ENCODE measurements at regions not wholly inside any gene's neighbourhood (a gene's known extent, or its start where the extent isn't known, plus 50 kb on each side); places are given as distances from the start of the nearest gene placed in this dataset.

DNA sequence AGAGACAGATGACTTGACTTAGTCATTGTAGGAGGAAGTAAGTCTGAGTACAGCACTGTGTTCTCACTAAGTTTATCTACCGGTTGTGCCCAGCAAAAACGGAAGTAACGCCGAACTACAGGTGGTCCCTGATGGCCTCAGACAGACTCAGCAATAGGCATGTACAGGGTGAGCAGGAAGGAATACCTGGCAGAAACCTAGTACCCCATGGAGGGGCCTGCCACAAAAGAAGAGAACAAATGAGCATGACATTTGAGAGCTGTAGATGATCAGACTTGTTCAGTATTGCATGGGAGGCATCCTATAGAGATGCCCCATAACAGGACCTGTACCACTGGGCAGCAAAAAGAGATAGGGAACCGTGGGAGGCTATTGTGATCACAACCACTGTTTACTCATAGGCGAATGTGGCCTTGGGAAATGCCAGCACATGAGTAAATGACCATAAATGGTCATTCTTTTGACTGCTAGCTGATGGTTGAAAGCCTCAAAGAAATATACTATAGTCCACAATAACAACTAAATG lies 106.4 kb upstream of the TAB2 start:
- DNase-seq (ENCODE audit: extremely low spot score, insufficient read length, low read depth) (no peak), FAIRE-seq (peak; percentile 80)

- DNase-seq (ENCODE audit: extremely low spot score, insufficient read length, low read depth) (no peak), FAIRE-seq (no peak)
Measured at GRCh38 chr6:149212206-149212605, 105.3 kb upstream of the TAB2 start.

- DNase-seq (ENCODE audit: extremely low spot score, insufficient read length, low read depth) (no peak), FAIRE-seq (peak; percentile 88)
Measured at GRCh38 chr6:149212892-149213801, 104.4 kb upstream of the TAB2 start.

DNA sequence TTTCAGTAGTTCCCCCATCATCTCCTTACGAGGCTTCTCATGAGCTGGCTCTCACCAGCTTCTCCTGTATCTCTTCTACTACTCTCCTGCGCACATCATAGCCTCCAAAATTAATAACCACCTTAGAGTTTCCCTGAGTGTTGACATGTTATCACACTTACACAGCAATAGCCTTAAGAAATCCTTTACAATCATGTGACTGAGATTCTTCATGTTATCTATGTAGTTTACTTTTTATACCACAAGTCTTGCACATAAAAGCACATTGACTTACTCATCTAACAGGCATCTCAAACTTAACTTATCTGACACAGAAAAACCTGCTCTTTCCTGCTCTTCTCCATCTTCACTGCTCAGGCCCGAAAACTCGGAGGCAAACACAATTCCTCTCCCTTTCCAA lies 103.7 kb upstream of the TAB2 start:
- FAIRE-seq (no peak), DNase-seq (ENCODE audit: extremely low spot score, insufficient read length, low read depth) (no peak)

DNA sequence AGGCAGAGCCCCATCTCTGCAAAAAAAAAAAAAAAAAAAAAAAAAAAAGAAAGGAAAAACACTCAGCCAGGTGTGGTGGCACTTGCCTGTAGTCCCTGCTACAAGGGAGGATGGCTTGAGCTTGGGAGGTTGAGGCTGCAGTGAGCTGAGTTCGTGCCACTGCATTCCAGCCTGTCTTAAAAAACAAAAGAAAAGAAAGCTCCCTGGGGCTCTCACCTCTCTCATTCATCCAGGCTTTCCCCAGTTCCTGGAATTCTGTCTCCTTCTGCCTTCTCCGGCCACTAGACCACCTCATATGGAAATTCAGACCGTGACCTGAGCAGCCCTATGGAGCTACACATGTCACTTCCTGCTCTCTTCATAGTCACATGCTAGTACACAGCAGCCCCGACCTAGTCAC lies 101.1 kb upstream of the TAB2 start:
- DNase-seq (ENCODE audit: extremely low spot score, insufficient read length, low read depth) (no peak), FAIRE-seq (no peak)

DNA sequence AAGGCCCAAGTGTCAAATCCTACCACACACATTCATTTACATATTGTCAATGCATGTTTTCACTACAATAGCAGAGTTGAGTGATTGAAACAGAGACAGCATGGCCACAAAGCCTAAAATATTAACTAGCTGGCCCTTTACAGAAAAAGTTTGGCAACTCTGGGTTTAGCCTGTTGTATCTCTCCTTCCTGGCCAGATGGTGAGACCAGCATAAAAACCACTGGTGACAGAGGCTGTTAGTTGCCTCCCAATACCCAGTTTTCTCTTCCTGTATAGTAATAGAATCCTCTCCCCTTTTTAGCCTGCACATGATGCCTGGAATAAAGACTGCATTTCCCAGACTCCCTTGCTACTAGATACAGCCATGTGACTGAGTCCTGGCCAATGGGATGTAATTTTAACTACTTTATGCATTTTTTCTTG lies 100.0 kb upstream of the TAB2 start:
- FAIRE-seq (peak; percentile 97), DNase-seq (ENCODE audit: extremely low spot score, insufficient read length, low read depth) (no peak)

GRCh38 chr6:149218471-149218870 lies 99.0 kb upstream of the TAB2 start:
- DNase-seq (ENCODE audit: extremely low spot score, insufficient read length, low read depth) (no peak), FAIRE-seq (no peak)

GRCh38 chr6:149218915-149219314 lies 98.6 kb upstream of the TAB2 start:
- DNase-seq (ENCODE audit: extremely low spot score, insufficient read length, low read depth), result no peak

GRCh38 chr6:149220882-149221773 lies 96.4 kb upstream of the TAB2 start:
- DNase-seq (ENCODE audit: extremely low spot score, insufficient read length, low read depth) (no peak), FAIRE-seq (no peak)

More at GRCh38 chr6:149218915-149219314, 98.6 kb upstream of the TAB2 start:
- peak; percentile 56 for FAIRE-seq

DNA sequence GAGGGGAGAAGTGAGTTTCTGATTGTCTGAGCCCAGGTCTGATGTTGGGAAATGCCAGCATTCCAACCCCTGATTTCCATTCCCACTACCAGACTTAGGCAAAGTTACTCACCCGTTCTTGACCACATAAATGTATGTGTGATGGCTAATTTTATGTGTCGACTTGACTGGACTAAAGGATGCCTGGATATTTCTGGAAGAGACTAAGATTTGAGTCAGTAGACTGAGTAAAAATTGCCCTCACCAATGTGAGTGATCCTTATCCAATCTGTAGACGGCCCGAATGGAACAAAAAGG lies 95.8 kb upstream of the TAB2 start:
- FAIRE-seq (no peak), DNase-seq (ENCODE audit: extremely low spot score, insufficient read length, low read depth) (no peak)

- FAIRE-seq (no peak), DNase-seq (ENCODE audit: extremely low spot score, insufficient read length, low read depth) (no peak)
Measured at GRCh38 chr6:149223120-149223903, 94.2 kb upstream of the TAB2 start.

- DNase-seq (ENCODE audit: extremely low spot score, insufficient read length, low read depth), result no peak
- no peak for FAIRE-seq
Measured at GRCh38 chr6:149223904-149224351, 93.6 kb upstream of the TAB2 start.

DNA sequence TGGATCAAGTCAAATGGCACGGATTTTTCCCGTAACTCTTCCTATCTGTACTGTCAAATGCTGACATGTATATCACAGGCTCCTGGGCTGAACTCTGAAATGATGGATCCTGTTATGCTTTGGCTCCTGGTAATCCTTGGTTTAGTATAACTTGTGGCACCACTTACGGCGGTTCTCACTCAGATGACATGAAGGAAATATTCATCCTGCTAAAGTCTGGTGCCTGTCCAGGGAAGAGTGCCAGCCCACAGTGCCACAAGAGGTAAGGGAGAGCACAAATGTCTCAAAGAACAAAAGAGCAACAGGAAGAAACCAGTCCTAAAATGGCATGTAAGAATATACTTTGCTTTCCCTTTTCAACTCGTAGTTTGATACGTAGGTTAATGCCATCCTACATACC lies 93.1 kb upstream of the TAB2 start:
- DNase-seq (ENCODE audit: extremely low spot score, insufficient read length, low read depth) (no peak), FAIRE-seq (no peak)

DNA sequence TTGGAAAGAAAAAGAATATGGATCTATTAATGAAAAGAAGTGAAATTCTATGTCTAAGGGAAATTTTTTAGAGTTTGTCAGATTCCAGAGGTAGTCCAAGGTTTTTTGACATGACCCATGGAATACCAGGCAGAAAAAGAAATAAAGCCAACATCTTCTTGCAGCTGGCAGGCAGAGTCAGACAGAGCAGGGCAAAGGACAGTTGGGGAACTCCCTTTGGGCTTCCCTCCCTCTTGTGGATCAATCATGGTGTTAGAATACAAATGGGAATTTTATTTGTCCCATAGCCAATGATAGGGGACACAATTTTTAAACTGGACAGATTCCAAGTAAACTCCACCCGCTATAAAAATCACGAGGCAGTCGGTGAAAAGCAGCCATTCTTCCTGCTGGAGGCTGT lies 92.1 kb upstream of the TAB2 start:
- no peak for FAIRE-seq

DNA sequence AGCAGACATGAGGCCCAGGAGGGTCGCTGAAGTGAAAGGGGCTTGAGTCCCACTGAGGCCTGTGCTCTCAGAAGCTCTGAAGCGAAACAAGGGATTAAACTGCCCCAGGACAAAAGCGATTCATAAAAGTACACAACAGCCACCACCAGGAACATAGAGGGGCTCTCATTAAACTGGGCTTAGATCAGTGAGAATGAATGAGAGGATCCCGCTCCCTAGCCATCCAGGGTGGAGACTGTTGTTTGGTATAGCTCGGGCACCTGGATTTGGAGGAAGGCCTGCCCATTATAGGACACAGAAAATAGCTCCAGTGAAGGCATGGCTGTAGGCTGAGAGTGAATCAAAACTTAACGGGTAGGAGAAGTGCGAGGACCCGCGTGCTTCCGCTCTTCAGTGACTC lies 91.6 kb upstream of the TAB2 start:
- FAIRE-seq (no peak), DNase-seq (ENCODE audit: extremely low spot score, insufficient read length, low read depth) (no peak)

More for the DNA sequence above, 92.1 kb upstream of the TAB2 start:
- DNase-seq (ENCODE audit: extremely low spot score, insufficient read length, low read depth), result no peak

GRCh38 chr6:149227796-149228195 lies 89.7 kb upstream of the TAB2 start:
- DNase-seq (ENCODE audit: extremely low spot score, insufficient read length, low read depth) (no peak), FAIRE-seq (no peak)

GRCh38 chr6:149228311-149228955 lies 89.1 kb upstream of the TAB2 start:
- no peak for FAIRE-seq
- DNase-seq (ENCODE audit: extremely low spot score, insufficient read length, low read depth), result no peak

DNA sequence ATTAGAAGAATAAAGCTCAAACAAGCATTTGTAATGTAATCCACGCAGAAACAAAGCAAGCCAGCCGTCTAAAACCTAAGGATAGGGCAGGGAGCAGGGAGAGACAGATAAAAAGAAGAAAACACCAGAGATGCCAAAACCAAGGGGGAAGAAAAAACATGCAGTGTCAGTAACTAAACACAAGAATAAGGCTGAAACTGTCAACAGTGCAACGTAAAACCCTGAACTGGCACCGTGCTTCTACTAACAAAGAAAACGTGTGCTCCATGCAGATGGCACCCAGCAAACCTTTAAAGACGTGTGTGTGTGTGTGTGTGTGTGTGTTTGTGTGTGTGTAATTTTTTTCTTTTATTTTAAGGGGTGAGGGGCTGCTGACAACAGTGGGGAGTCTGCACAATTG lies 88.4 kb upstream of the TAB2 start:
- DNase-seq (ENCODE audit: extremely low spot score, insufficient read length, low read depth) (no peak), FAIRE-seq (no peak)

GRCh38 chr6:149230712-149231460 lies 86.6 kb upstream of the TAB2 start:
- FAIRE-seq, result peak; percentile 60

More at GRCh38 chr6:149230712-149231460, 86.6 kb upstream of the TAB2 start:
- DNase-seq (ENCODE audit: extremely low spot score, insufficient read length, low read depth), result no peak

All from GM18507 (cell line).